ENCODE measurements at regions not wholly inside any gene's neighbourhood (a gene's known extent, or its start where the extent isn't known, plus 50 kb on each side); places are given as distances from the start of the nearest gene placed in this dataset.

DNA sequence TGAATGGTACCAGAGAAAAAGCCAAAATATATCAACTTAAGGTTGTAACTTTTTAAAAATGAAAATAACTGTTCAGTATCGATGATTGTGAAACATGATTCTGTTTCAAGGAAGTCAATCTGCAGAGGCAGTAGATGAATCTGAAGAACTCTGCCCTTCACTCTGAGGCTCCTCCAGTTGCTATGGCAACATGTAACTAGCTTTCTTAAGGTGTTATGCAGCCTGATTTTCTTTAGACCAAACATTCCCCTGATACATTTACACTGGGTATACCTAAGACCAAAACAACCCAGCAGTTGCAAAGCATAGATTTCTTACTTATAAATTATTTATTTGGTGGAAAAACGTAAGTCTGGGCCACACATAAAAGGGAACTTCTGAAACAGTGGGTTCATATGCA, 133.6 kb upstream of the RASGEF1B start:
- TF ChIP-seq, protein P1, sequence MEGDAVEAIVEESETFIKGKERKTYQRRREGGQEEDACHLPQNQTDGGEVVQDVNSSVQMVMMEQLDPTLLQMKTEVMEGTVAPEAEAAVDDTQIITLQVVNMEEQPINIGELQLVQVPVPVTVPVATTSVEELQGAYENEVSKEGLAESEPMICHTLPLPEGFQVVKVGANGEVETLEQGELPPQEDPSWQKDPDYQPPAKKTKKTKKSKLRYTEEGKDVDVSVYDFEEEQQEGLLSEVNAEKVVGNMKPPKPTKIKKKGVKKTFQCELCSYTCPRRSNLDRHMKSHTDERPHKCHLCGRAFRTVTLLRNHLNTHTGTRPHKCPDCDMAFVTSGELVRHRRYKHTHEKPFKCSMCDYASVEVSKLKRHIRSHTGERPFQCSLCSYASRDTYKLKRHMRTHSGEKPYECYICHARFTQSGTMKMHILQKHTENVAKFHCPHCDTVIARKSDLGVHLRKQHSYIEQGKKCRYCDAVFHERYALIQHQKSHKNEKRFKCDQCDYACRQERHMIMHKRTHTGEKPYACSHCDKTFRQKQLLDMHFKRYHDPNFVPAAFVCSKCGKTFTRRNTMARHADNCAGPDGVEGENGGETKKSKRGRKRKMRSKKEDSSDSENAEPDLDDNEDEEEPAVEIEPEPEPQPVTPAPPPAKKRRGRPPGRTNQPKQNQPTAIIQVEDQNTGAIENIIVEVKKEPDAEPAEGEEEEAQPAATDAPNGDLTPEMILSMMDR (IDR thresholded peaks at IDR 0.05) = no peak
- no peak for TF ChIP-seq POLR2A (IDR thresholded peaks at IDR 0.05)
